22Rv1 (cell line): ENCODE measurements at regions not wholly inside any gene's neighbourhood (a gene's known extent, or its start where the extent isn't known, plus 50 kb on each side); places are given as distances from the start of the nearest gene placed in this dataset.

Source experiments
- CTCF ChIP-seq: fragments of 450-650 bp; IDR thresholded peaks from 2 replicates; pipeline ENCODE4 v1.5.1; 2017; ENCODE audit warnings: mild to moderate bottlenecking
- ZFX ChIP-seq: fragments of 450-650 bp; IDR thresholded peaks from 2 replicates; pipeline ENCODE4 v1.6.1; 2017; ENCODE audit warnings: antibody characterized with exemption, borderline replicate concordance

GRCh38 chr3:182608832-182609231 lies 184.5 kb upstream of the ATP11B start:
- no peak for TF ChIP-seq CTCF
- TF ChIP-seq ZFX = no peak
